NCI-H187 (cell line): ENCODE measurements at regions not wholly inside any gene's neighbourhood (a gene's known extent, or its start where the extent isn't known, plus 50 kb on each side); places are given as distances from the start of the nearest gene placed in this dataset.

Source experiments
- DNase-seq, 2 experiments: peaks; one replicate each; lab custom pipeline; 2025; lab: John Stamatoyannopoulos, UW

GRCh38 chr2:133768256-133768655 lies 200.0 kb upstream of the NCKAP5 start:
- no peak for DNase-seq

GRCh38 chr2:133768658-133769435 lies 200.6 kb upstream of the NCKAP5 start:
- no peak for DNase-seq

GRCh38 chr2:133773854-133774653 lies 205.8 kb upstream of the NCKAP5 start:
- DNase-seq: no peak

- no peak for DNase-seq
These were observed 206.4 kb upstream of the NCKAP5 start for GRCh38 chr2:133774654-133775015.

GRCh38 chr2:133776936-133777573 lies 208.8 kb upstream of the NCKAP5 start:
- DNase-seq: no peak

- no peak for DNase-seq
These were observed 209.3 kb upstream of the NCKAP5 start for GRCh38 chr2:133777574-133777960.

GRCh38 chr2:133780099-133780996 lies 212.1 kb upstream of the NCKAP5 start:
- peak; percentile 19 to 44 for DNase-seq

GRCh38 chr2:133780997-133781513 lies 212.8 kb upstream of the NCKAP5 start:
- no peak for DNase-seq

- no peak for DNase-seq
These were observed 218.9 kb upstream of the NCKAP5 start for GRCh38 chr2:133787207-133787606.

GRCh38 chr2:133787651-133788050 lies 219.4 kb upstream of the NCKAP5 start:
- DNase-seq: no peak

GRCh38 chr2:133788386-133788785 lies 220.1 kb upstream of the NCKAP5 start:
- DNase-seq: no peak

- no peak for DNase-seq
These were observed 221.5 kb upstream of the NCKAP5 start for GRCh38 chr2:133789743-133790142.

GRCh38 chr2:133790711-133791110 lies 222.4 kb upstream of the NCKAP5 start:
- DNase-seq: no peak

- DNase-seq: no peak
These were observed 222.9 kb upstream of the NCKAP5 start for GRCh38 chr2:133791191-133791590.

- DNase-seq: no peak
These were observed 224.0 kb upstream of the NCKAP5 start for GRCh38 chr2:133792223-133792622.

- no peak for DNase-seq
These were observed 225.9 kb upstream of the NCKAP5 start for GRCh38 chr2:133794114-133794513.

- DNase-seq: peak in 1 of 2 experiments; percentile 66
These were observed 233.7 kb upstream of the NCKAP5 start for GRCh38 chr2:133801946-133802345.

- peak; percentile 70 to 79 for DNase-seq
These were observed 234.3 kb upstream of the NCKAP5 start for GRCh38 chr2:133802409-133803039.

GRCh38 chr2:133806564-133806963 lies 238.3 kb upstream of the NCKAP5 start:
- no peak for DNase-seq

- no peak for DNase-seq
These were observed 241.2 kb upstream of the NCKAP5 start for GRCh38 chr2:133809485-133809884.

- no peak for DNase-seq
These were observed 242.3 kb upstream of the NCKAP5 start for GRCh38 chr2:133810559-133810958.
